Spleen (tissue), 7 donors: ENCODE measurements at regions not wholly inside any gene's neighbourhood (a gene's known extent, or its start where the extent isn't known, plus 50 kb on each side); places are given as distances from the start of the nearest gene placed in this dataset.

Experiments used
- POLR2A ChIP-seq, 3 donors: fragments of 450-650 bp; IDR thresholded peaks; one replicate each; pipeline ENCODE4 v1.5.1; 2017; ENCODE audit warnings: antibody characterized with exemption in 3 of 3, mild to moderate bottlenecking in 1 of 3
- POLR2AphosphoS5 ChIP-seq, 3 donors: sonication (generic); formaldehyde crosslinking; IDR thresholded peaks; one replicate each; pipeline ENCODE4 v1.5.1; 2017; ENCODE audit warnings: antibody characterized with exemption in 3 of 3
- TF ChIP-seq, protein P1 (sequence below), 11 experiments: fragments of 200-600 bp in 7 of 11; fragments of 450-650 bp in 4 of 11; sonication (generic) in 4 of 11; IDR thresholded peaks in 8 of 11; conservative IDR thresholded peaks in 3 of 11; 1 replicate in 7 of 11; 2 replicates in 4 of 11; pipeline versions ENCODE4 v1.4.0 to v1.8.0; 2016 to 2021; ENCODE audit warnings: antibody characterized with exemption in 11 of 11, inconsistent platforms in 4 of 11, mild to moderate bottlenecking in 1 of 11
- donor health status: DM: no; HTN: no; CAD: no; lungs with moderate emphysema.
- donor health status: DM: no; HTN: no; CAD: no.
- donor health status: DM: no; HTN: no; CAD: no.

DNA sequence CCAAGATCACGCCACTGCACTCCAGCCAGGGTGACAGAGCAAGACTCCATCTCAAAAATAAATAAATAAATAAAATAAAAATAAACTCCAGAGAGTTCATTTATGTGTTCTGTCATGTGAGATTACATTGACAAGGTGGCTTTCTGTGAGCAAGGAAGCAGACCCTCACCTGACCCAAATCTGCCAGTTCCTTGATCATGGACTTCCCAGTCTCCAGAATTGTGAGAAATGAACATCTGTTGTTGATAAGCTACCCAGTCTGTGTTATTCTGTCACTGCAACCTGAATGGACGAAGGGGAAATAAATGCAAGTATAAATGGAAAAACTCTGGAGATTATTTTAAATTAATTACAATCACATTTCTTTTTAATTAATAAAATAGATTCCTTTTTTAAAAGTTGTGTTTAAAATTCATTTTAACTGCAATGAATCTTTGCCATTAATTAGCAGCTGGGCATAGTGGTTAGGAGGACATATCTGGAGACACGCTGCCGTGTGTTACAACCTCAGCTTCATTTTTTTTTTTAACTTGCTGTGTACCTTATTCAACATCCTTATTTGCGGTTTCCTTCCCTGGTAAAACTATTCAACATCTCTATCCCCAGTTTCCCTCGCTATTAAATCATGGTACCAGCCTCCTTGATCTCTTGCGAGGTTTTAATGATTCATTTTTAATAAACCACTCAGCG is 376.4 kb downstream of the CHSY3 start:
- TF ChIP-seq POLR2A (IDR thresholded peaks at IDR 0.05) (no peak), POLR2AphosphoS5 (IDR thresholded peaks at IDR 0.05) (no peak)
- TF ChIP-seq, protein P1, sequence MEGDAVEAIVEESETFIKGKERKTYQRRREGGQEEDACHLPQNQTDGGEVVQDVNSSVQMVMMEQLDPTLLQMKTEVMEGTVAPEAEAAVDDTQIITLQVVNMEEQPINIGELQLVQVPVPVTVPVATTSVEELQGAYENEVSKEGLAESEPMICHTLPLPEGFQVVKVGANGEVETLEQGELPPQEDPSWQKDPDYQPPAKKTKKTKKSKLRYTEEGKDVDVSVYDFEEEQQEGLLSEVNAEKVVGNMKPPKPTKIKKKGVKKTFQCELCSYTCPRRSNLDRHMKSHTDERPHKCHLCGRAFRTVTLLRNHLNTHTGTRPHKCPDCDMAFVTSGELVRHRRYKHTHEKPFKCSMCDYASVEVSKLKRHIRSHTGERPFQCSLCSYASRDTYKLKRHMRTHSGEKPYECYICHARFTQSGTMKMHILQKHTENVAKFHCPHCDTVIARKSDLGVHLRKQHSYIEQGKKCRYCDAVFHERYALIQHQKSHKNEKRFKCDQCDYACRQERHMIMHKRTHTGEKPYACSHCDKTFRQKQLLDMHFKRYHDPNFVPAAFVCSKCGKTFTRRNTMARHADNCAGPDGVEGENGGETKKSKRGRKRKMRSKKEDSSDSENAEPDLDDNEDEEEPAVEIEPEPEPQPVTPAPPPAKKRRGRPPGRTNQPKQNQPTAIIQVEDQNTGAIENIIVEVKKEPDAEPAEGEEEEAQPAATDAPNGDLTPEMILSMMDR (IDR thresholded peaks at IDR 0.05 in 8 of 11, conservative IDR thresholded peaks at IDR 0.05 in 3 of 11), result no peak
